ENCODE measurements at regions not wholly inside any gene's neighbourhood (a gene's known extent, or its start where the extent isn't known, plus 50 kb on each side); places are given as distances from the start of the nearest gene placed in this dataset.

DNA sequence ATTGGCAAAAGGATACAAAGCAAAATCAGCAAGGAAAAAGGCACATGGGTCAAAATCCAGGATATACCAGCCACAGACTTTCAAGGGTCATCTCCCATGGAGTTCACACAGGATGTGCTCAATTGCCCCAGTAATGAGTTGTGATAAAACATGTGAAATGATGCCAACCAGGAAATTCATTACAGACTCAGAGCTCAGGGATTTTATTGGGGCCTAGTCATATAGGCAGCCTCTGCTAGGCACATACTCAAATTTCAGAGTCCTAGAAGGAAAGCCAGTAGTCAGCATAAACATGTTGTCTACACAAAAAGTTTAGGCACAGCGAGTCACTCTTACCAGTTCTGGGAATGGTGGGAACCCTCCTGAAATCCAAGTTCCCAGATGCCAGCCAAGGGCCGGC lies 64.4 kb upstream of the OSBPL8 start:
- no peaks in the 10 kb centered on the region for H3K27me3 Mint-ChIP-seq (ENCODE audit: low read depth)
- no peak overlapping the region for H3K4me3 Mint-ChIP-seq
- no peaks in the 10 kb centered on the region for H3K9me3 Mint-ChIP-seq
- H3K36me3 Mint-ChIP-seq (ENCODE audit: low read depth): no peaks in the 10 kb centered on the region
- TF ChIP-seq, protein P1, sequence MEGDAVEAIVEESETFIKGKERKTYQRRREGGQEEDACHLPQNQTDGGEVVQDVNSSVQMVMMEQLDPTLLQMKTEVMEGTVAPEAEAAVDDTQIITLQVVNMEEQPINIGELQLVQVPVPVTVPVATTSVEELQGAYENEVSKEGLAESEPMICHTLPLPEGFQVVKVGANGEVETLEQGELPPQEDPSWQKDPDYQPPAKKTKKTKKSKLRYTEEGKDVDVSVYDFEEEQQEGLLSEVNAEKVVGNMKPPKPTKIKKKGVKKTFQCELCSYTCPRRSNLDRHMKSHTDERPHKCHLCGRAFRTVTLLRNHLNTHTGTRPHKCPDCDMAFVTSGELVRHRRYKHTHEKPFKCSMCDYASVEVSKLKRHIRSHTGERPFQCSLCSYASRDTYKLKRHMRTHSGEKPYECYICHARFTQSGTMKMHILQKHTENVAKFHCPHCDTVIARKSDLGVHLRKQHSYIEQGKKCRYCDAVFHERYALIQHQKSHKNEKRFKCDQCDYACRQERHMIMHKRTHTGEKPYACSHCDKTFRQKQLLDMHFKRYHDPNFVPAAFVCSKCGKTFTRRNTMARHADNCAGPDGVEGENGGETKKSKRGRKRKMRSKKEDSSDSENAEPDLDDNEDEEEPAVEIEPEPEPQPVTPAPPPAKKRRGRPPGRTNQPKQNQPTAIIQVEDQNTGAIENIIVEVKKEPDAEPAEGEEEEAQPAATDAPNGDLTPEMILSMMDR (IDR thresholded peaks at IDR 0.05; ENCODE audit: unreplicated experiment in 3 of 3): no peak
- no peak overlapping the region for H3K27ac Mint-ChIP-seq
- H3K4me1 Mint-ChIP-seq: no peaks in the 10 kb centered on the region

DNA sequence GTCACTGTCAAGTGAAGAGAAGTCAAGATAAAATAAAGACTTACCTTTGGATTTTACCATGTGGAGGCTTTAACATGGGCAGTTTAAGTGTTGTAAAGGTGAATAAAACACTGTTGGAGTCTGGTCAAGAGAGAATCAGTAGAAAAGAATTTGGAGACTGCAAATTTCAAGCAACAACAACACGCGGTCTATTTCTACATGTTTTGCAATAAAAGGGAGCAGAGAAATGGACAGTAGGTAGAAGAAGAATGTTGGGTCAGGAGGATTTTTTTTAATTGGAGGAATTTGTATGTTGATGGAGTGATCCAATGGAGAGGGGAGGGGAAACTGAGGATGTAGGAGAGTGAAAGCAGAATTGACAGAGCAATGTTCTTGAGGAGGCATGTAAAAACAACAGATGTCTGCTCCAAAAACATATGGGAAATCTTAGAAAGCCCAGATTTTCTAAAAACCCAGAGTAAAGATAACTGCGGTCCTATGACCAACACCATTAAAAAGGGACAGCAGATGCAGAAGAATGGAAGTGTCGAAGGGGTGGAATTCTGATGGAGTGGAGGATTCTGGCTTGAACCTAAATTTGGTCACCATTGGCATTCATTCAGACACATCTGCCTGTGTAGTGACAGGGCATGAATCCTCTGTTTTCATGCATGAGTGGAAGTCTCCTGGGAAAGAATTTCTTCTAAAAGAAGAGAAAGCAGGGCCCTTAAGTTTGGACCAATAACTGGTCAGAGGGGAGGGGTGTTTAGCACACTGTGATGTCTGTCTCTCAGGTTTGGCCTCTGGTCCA lies 68.0 kb upstream of the OSBPL8 start:
- TF ChIP-seq, protein P1 (IDR thresholded peaks at IDR 0.05; ENCODE audit: unreplicated experiment in 3 of 3): no peak
- H3K27me3 Mint-ChIP-seq (ENCODE audit: low read depth): no peaks in the 10 kb centered on the region
- no peak overlapping the region for H3K4me3 Mint-ChIP-seq
- no peaks in the 10 kb centered on the region for H3K9me3 Mint-ChIP-seq
- H3K36me3 Mint-ChIP-seq (ENCODE audit: low read depth): no peaks in the 10 kb centered on the region
- H3K4me1 Mint-ChIP-seq: no peaks in the 10 kb centered on the region
- no peak overlapping the region for H3K27ac Mint-ChIP-seq

DNA sequence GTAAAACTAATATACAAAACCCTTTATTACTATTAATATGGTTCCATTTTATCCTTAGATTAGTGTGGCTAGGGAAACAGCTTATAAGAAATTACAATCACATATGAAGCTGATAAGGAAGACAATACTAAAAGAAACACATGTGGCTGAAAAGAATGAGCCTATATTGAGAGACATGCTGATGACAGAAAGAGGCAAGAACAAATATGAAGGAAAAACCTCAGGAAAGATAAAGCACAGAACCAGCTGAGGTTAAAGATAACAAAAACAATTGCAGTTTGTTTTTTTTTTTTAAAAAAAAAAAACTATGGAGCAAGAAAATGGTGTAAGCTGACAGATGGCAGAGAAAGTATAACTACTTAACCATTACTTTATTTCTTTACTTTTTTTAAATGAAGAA lies 69.2 kb upstream of the OSBPL8 start:
- Mint-ChIP-seq H3K9me3 (no peaks in the 10 kb centered on the region), H3K27ac (no peak overlapping the region), H3K36me3 (ENCODE audit: low read depth) (no peaks in the 10 kb centered on the region), H3K4me1 (no peaks in the 10 kb centered on the region), H3K27me3 (ENCODE audit: low read depth) (no peaks in the 10 kb centered on the region), H3K4me3 (no peak overlapping the region)
- TF ChIP-seq, protein P1 (IDR thresholded peaks at IDR 0.05; ENCODE audit: unreplicated experiment in 3 of 3): no peak

DNA sequence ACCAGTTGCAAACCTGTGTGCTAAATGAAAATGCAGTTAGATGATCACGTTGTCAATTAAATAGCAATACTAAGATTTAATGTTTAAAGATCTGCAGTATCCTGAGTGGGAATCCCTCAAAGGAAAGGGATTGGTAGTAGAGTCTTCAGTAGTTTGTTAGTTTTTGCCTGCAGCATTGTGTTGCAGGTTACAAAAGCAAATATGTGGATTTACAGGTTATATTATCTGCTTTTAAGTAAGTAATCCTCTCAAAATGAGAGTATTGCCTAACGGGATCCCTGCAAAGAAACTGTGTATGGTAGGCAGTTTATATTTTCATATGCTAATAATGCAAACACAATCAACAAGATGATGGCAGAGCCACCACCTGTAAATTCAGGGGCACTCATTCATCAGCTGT lies 72.2 kb upstream of the OSBPL8 start:
- H3K4me3 Mint-ChIP-seq: no peak overlapping the region
- H3K4me1 Mint-ChIP-seq: no peaks in the 10 kb centered on the region
- TF ChIP-seq, protein P1 (IDR thresholded peaks at IDR 0.05; ENCODE audit: unreplicated experiment in 3 of 3): no peak
- no peaks in the 10 kb centered on the region for H3K36me3 Mint-ChIP-seq (ENCODE audit: low read depth)
- H3K9me3 Mint-ChIP-seq: no peaks in the 10 kb centered on the region
- no peak overlapping the region for H3K27ac Mint-ChIP-seq
- H3K27me3 Mint-ChIP-seq (ENCODE audit: low read depth): no peaks in the 10 kb centered on the region

DNA sequence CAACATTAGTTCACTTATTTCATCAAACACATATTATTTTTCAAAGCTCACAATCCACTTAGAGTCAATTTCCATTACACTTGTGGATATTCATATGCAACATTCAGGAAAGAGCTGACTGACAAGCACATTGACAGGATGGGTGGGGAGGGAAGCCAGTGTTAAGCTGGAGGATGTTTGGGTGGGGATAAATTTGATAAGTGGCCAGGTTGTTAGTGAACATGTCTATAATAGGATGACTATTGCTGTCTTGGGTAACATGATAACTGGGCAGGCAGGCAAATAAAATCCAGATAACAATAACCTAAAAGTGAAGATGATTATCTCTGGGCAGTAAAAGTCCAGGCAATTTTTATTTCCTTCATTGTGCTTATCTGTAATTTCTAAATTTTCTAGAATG lies 73.8 kb upstream of the OSBPL8 start:
- H3K4me3 Mint-ChIP-seq: no peak overlapping the region
- no peaks in the 10 kb centered on the region for H3K9me3 Mint-ChIP-seq
- H3K36me3 Mint-ChIP-seq (ENCODE audit: low read depth): no peaks in the 10 kb centered on the region

More for the DNA sequence above, 73.8 kb upstream of the OSBPL8 start:
- Mint-ChIP-seq H3K4me1 (no peaks in the 10 kb centered on the region), H3K27me3 (ENCODE audit: low read depth) (no peaks in the 10 kb centered on the region), H3K27ac (no peak overlapping the region)
- TF ChIP-seq, protein P1 (IDR thresholded peaks at IDR 0.05; ENCODE audit: unreplicated experiment in 3 of 3): no peak
